Activated CD8-positive, alpha-beta T cell treated with anti-CD3 and anti-CD28 coated beads, Interleukin-2, amount 10 ng/mL, durations not matched to agents 7 days and 5 days (primary cell): ENCODE measurements at regions not wholly inside any gene's neighbourhood (a gene's known extent, or its start where the extent isn't known, plus 50 kb on each side); places are given as distances from the start of the nearest gene placed in this dataset.

Experiments
- ATAC-seq: fragments of 150-1000 bp; cut with Tn5 transposase; one replicate; pipeline ENCODE4 v1.10.0; 2021; ENCODE audit warnings: moderate library complexity
- CTCF ChIA-PET: fragments of 350-600 bp; sonication (Branson Sonifier 250); formaldehyde crosslinking; loops from one replicate; lab custom pipeline; 2021; ENCODE audit warnings: antibody characterized with exemption; lab: Charles Lee
- POLR2A ChIA-PET: fragments of 350-600 bp; sonication (Branson Sonifier 250); formaldehyde crosslinking; loops from one replicate; lab custom pipeline; 2021; ENCODE audit warnings: antibody characterized with exemption; lab: Charles Lee
- DNase-seq: peaks from one replicate; pipeline ENCODE4 v3.0.0-alpha.2; 2020
- H3K27ac Mint-ChIP-seq: one replicate; pipeline ENCODE4 v1.8.0; 2021; ENCODE audit warnings: mild to moderate bottlenecking, mixed read lengths
- H3K27me3 Mint-ChIP-seq: one replicate; pipeline ENCODE4 v1.8.0; 2021; ENCODE audit warnings: low read depth, mixed read lengths
- H3K36me3 Mint-ChIP-seq: one replicate; pipeline ENCODE4 v1.8.0; 2021; ENCODE audit warnings: low read depth, mixed read lengths
- H3K4me1 Mint-ChIP-seq: one replicate; pipeline ENCODE4 v1.8.0; 2021; ENCODE audit warnings: low read depth, mixed read lengths
- H3K4me3 Mint-ChIP-seq: one replicate; pipeline ENCODE4 v1.8.0; 2021; ENCODE audit warnings: mild to moderate bottlenecking, mixed read lengths
- H3K9me3 Mint-ChIP-seq: one replicate; pipeline ENCODE4 v1.8.0; 2022; ENCODE audit warnings: mixed read lengths; ENCODE audit not compliant: insufficient read depth

- ChIA-PET POLR2A (no interaction called here), CTCF (interaction anchor here (1.1 to 3.4 kb wide), 3 partner anchors 346 to 899 kb away, joined by 4 to 17 read pairs (median 5); no protein-coding TSS in a partner anchor)
- H3K27ac Mint-ChIP-seq: no peak overlapping the region
- DNase-seq: no peak
- peaks cover 26% of the 10 kb centered on the region for H3K27me3 Mint-ChIP-seq
- no peaks in the 10 kb centered on the region for H3K4me1 Mint-ChIP-seq
- no peak for ATAC-seq
- H3K36me3 Mint-ChIP-seq: no peaks in the 10 kb centered on the region
- H3K9me3 Mint-ChIP-seq: no peaks in the 10 kb centered on the region
- H3K4me3 Mint-ChIP-seq: no peak overlapping the region
These were observed 55.0 kb upstream of the PCED1B start for GRCh38 chr12:47024463-47024862.

DNA sequence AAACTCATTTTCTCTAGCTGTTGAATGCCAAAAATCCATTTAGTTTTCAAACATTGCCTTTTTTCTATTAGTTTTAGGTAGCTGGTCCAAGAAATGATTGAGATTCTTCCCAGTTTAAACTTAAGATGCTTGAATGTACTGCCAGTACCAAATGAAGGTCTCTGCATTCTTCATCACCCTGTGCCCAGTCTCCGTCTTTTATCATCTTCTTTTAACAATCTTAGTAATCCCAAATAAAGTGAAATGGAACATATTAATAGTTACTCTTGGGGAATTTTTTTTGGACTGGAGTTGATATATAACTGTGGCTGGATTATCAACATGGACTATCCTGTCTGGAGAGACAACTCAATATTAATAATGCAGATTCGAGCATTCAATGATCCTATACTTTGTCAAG is 54.1 kb upstream of the PCED1B start:
- Mint-ChIP-seq H3K4me3 (no peak overlapping the region), H3K27me3 (peaks cover 20% of the 10 kb centered on the region), H3K27ac (no peak overlapping the region), H3K36me3 (no peaks in the 10 kb centered on the region), H3K4me1 (peaks cover under 1% of the 10 kb centered on the region), H3K9me3 (no peaks in the 10 kb centered on the region)
- no peak for ATAC-seq
- no peak for DNase-seq
- CTCF ChIA-PET: interaction anchor here (3.4 kb wide), 1 partner anchor 900 kb away, joined by 17 read pairs; no protein-coding TSS in a partner anchor
- POLR2A ChIA-PET: no interaction called here

DNA sequence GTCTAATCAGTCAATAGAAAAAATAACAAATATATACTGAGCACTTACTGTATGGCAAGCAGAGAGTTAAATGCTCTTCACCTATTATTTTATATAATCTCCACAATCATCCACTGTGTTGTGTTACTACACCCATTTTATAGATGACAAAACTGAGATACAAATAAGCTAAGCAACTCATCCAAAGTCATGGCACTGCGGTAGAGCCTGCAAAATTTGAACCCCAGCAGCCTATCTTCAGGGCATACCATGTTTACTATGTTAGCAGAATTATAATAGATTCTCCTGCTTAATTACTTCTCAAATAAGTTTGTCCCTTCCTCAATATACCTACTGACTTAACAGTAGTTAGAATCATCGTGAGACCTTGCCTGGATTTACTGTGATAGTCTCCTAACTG is 53.6 kb upstream of the PCED1B start:
- DNase-seq (no peak), ATAC-seq (no peak)
- ChIA-PET POLR2A (no interaction called here), CTCF (interaction anchor here (1.4 to 3.4 kb wide), 2 partner anchors 372 to 900 kb away, joined by 5 to 17 read pairs; no protein-coding TSS in a partner anchor)
- H3K4me3 Mint-ChIP-seq: no peak overlapping the region
- H3K4me1 Mint-ChIP-seq: peaks cover 3% of the 10 kb centered on the region
- no peaks in the 10 kb centered on the region for H3K36me3 Mint-ChIP-seq
- peaks cover 22% of the 10 kb centered on the region for H3K27me3 Mint-ChIP-seq
- no peaks in the 10 kb centered on the region for H3K9me3 Mint-ChIP-seq
- H3K27ac Mint-ChIP-seq: no peak overlapping the region

GRCh38 chr12:47026291-47026690 is 53.1 kb upstream of the PCED1B start:
- CTCF ChIA-PET: interaction anchor here (1.4 kb wide), 1 partner anchor 371 kb away, joined by 5 read pairs; no protein-coding TSS in a partner anchor
- POLR2A ChIA-PET: no interaction called here
- Mint-ChIP-seq H3K9me3 (no peaks in the 10 kb centered on the region), H3K36me3 (no peaks in the 10 kb centered on the region), H3K27me3 (peaks cover 22% of the 10 kb centered on the region), H3K4me3 (no peak overlapping the region), H3K27ac (no peak overlapping the region), H3K4me1 (peaks cover 3% of the 10 kb centered on the region)
- no peak for DNase-seq
- ATAC-seq: no peak
